H9 (cell line): ENCODE measurements at regions not wholly inside any gene's neighbourhood (a gene's known extent, or its start where the extent isn't known, plus 50 kb on each side); places are given as distances from the start of the nearest gene placed in this dataset.

ENCODE experiments used
- DNase-seq: peaks from one replicate; pipeline ENCODE4 v3.0.0-alpha.2; 2017
- H2AFZ ChIP-seq: one replicate; pipeline ENCODE4 v1.6.1; 2013; ENCODE audit warnings: mild to moderate bottlenecking, low read length, control low read depth, moderate library complexity
- H2AK5ac ChIP-seq: 2 replicates; pipeline ENCODE4 v1.6.1; 2013; ENCODE audit warnings: low read length, control low read depth, mixed read lengths; ENCODE audit not compliant: insufficient read length
- H2BK120ac ChIP-seq: one replicate; pipeline ENCODE4 v1.6.1; 2013; ENCODE audit warnings: low read depth, mild to moderate bottlenecking, low read length, control low read depth, inconsistent platforms; ENCODE audit not compliant: poor library complexity, severe bottlenecking
- H2BK12ac ChIP-seq: 2 replicates; pipeline ENCODE4 v1.6.1; 2013; ENCODE audit warnings: low read length, control low read depth, mixed read lengths, low read depth; ENCODE audit not compliant: insufficient read length
- H2BK15ac ChIP-seq: 2 replicates; pipeline ENCODE4 v1.6.1; 2013; ENCODE audit warnings: low read depth, low read length, control low read depth
- H2BK20ac ChIP-seq: one replicate; pipeline ENCODE4 v1.6.1; 2013; ENCODE audit warnings: low read depth, mild to moderate bottlenecking, low read length, control low read depth, inconsistent platforms; ENCODE audit not compliant: poor library complexity, severe bottlenecking
- H2BK5ac ChIP-seq: 2 replicates; pipeline ENCODE4 v1.6.1; 2013; ENCODE audit warnings: low read length, control low read depth, mixed read lengths; ENCODE audit not compliant: insufficient read length
- H3K14ac ChIP-seq: 2 replicates; pipeline ENCODE4 v1.6.1; 2013; ENCODE audit warnings: low read length, control low read depth; ENCODE audit not compliant: insufficient read depth
- H3K18ac ChIP-seq: 2 replicates; pipeline ENCODE4 v1.6.1; 2013; ENCODE audit warnings: low read depth, mild to moderate bottlenecking, mixed read lengths, low read length, control low read depth; ENCODE audit not compliant: insufficient read length
- H3K23ac ChIP-seq: 2 replicates; pipeline ENCODE4 v1.6.1; 2013; ENCODE audit warnings: low read length, control low read depth, mixed read lengths, low read depth; ENCODE audit not compliant: insufficient read length
- H3K23me2 ChIP-seq: 2 replicates; pipeline ENCODE4 v1.6.1; 2013; ENCODE audit warnings: low read depth, mild to moderate bottlenecking, mixed read lengths, low read length, control low read depth; ENCODE audit not compliant: insufficient read length, poor library complexity, severe bottlenecking
- H3K27ac ChIP-seq: 2 replicates; pipeline ENCODE4 v1.5.1; 2013; ENCODE audit warnings: low read length, control low read depth, mixed read lengths, low read depth; ENCODE audit not compliant: insufficient read length
- H3K27me3 ChIP-seq: 2 replicates; pipeline ENCODE4 v1.6.1; 2013; ENCODE audit warnings: low read length, control low read depth, inconsistent platforms; ENCODE audit not compliant: insufficient read depth
- H3K4ac ChIP-seq: 2 replicates; pipeline ENCODE4 v1.6.1; 2013; ENCODE audit warnings: low read depth, mild to moderate bottlenecking, control low read depth, inconsistent platforms, low read length, moderate library complexity
- H3K4me1 ChIP-seq: 2 replicates; pipeline ENCODE4 v1.6.1; 2013; ENCODE audit warnings: low read length, control low read depth, inconsistent platforms; ENCODE audit not compliant: insufficient read depth
- H3K4me2 ChIP-seq: 2 replicates; pipeline ENCODE4 v1.6.1; 2013; ENCODE audit warnings: low read length, control low read depth, mixed read lengths; ENCODE audit not compliant: insufficient read length, insufficient read depth
- H3K56ac ChIP-seq: 2 replicates; pipeline ENCODE4 v1.6.1; 2013; ENCODE audit warnings: low read depth, mild to moderate bottlenecking, mixed read lengths, low read length, control low read depth; ENCODE audit not compliant: insufficient read length
- H3K79me1 ChIP-seq: 2 replicates; pipeline ENCODE4 v1.6.1; 2013; ENCODE audit warnings: low read depth, mild to moderate bottlenecking, moderate library complexity, low read length, control low read depth, inconsistent platforms; ENCODE audit not compliant: insufficient read depth, poor library complexity, severe bottlenecking
- H3K79me2 ChIP-seq: 2 replicates; pipeline ENCODE4 v1.6.1; 2013; ENCODE audit warnings: low read length, control low read depth, inconsistent platforms; ENCODE audit not compliant: insufficient read depth
- H3K9ac ChIP-seq: 2 replicates; pipeline ENCODE4 v1.6.1; 2013; ENCODE audit warnings: low read length, control low read depth, mixed read lengths; ENCODE audit not compliant: insufficient read length; ENCODE audit errors: extremely low read depth
- H3K9me3 ChIP-seq: one replicate; pipeline ENCODE4 v1.6.1; 2013; ENCODE audit warnings: low read depth, low read length, inconsistent platforms; ENCODE audit not compliant: control insufficient read depth
- H3T11ph ChIP-seq: one replicate; pipeline ENCODE4 v1.6.1; 2013; ENCODE audit warnings: mild to moderate bottlenecking, low read length, control low read depth, inconsistent platforms
- H4K20me1 ChIP-seq: one replicate; pipeline ENCODE4 v1.6.1; 2013; ENCODE audit not compliant: control insufficient read depth, insufficient read length, insufficient read depth
- H4K5ac ChIP-seq: 2 replicates; pipeline ENCODE4 v1.6.1; 2013; ENCODE audit warnings: low read depth, mild to moderate bottlenecking, mixed read lengths, low read length, control low read depth; ENCODE audit not compliant: insufficient read length
- H4K8ac ChIP-seq: replicated peaks from 2 replicates; pipeline ENCODE4 v1.6.1; 2013; ENCODE audit warnings: low read length, control low read depth, mixed read lengths, low read depth; ENCODE audit not compliant: insufficient read length
- H4K91ac ChIP-seq: 2 replicates; pipeline ENCODE4 v1.6.1; 2013; ENCODE audit warnings: low read depth, mild to moderate bottlenecking, moderate library complexity, mixed read lengths, low read length, control low read depth; ENCODE audit not compliant: insufficient read length
- H3K27ac Mint-ChIP-seq, 3 experiments: 2 replicates in 2 of 3; 3 replicates in 1 of 3; pipeline ENCODE4 v1.8.0; 2020 to 2021; ENCODE audit warnings: mixed read lengths in 3 of 3, mild to moderate bottlenecking in 1 of 3, moderate library complexity in 1 of 3
- H3K27me3 Mint-ChIP-seq: 2 replicates; pipeline ENCODE4 v1.8.0; 2021; ENCODE audit warnings: low read depth, mild to moderate bottlenecking, moderate library complexity, mixed read lengths
- H3K36me3 Mint-ChIP-seq, 3 experiments: 2 replicates in 2 of 3; 3 replicates in 1 of 3; pipeline ENCODE4 v1.8.0; 2020 to 2021; ENCODE audit warnings: low read depth in 3 of 3, mixed read lengths in 3 of 3; ENCODE audit not compliant: insufficient read depth in 1 of 3
- H3K4me1 Mint-ChIP-seq, 2 experiments: 2 replicates each; pipeline ENCODE4 v1.8.0; 2020; ENCODE audit warnings: mixed read lengths in 2 of 2
- H3K4me3 Mint-ChIP-seq, 2 experiments: 2 replicates in 1 of 2; 3 replicates in 1 of 2; pipeline ENCODE4 v1.8.0; 2020 to 2021; ENCODE audit warnings: mild to moderate bottlenecking in 2 of 2, mixed read lengths in 2 of 2, moderate library complexity in 1 of 2
- H3K9me3 Mint-ChIP-seq, 2 experiments: 2 replicates in 1 of 2; 3 replicates in 1 of 2; pipeline ENCODE4 v1.8.0; 2020; ENCODE audit warnings: mild to moderate bottlenecking in 2 of 2, mixed read lengths in 2 of 2, moderate library complexity in 1 of 2
- CTCF ChIP-seq: fragments of 200-600 bp; sonication (generic); conservative IDR thresholded peaks from 3 replicates; pipeline ENCODE4 v1.8.0; 2021; ENCODE audit warnings: antibody characterized with exemption, mild to moderate bottlenecking
- WGBS: extraction: QIAGEN DNeasy Blood & Tissue Kit; methylation state at CpG from one replicate; pipeline ENCODE4 v1.1.7; 2013; ENCODE audit warnings: missing lambda C conversion rate, low lambda C conversion rate, mixed read lengths; ENCODE audit not compliant: insufficient read length; ENCODE audit errors: extremely low coverage; 5-methylcytosine and 5-hydroxymethylcytosine counted together

- no peak overlapping the region for H4K8ac ChIP-seq
- H2BK15ac ChIP-seq, result no peak overlapping the region
- no peak for DNase-seq
- no peaks in the 10 kb centered on the region for H3K23me2 ChIP-seq
- H3K79me2 ChIP-seq, result no peaks in the 10 kb centered on the region
- H3T11ph ChIP-seq, result no peak overlapping the region
- TF ChIP-seq CTCF, result no peak
- H3K27me3 ChIP-seq, result no peaks in the 10 kb centered on the region
- Mint-ChIP-seq H3K36me3 (no peaks in the 10 kb centered on the region; a peak in 2 of 7 replicates), H3K4me1 (peaks cover 0 to 4% of the 10 kb centered on the region in 2 experiments; a peak in 1 of 4 replicates), H3K9me3 (no peaks in the 10 kb centered on the region; a peak in 2 of 5 replicates), H3K4me3 (no peak overlapping the region), H3K27ac (no peak overlapping the region), H3K27me3 (peaks cover 2% of the 10 kb centered on the region; the same call in 1 of the 2 replicates)
- H3K9ac ChIP-seq, result no peak overlapping the region
- H4K20me1 ChIP-seq, result no peaks in the 10 kb centered on the region
- H4K91ac ChIP-seq, result no peak overlapping the region
- no peak overlapping the region for H3K4ac ChIP-seq
- H3K79me1 ChIP-seq, result no peaks in the 10 kb centered on the region
- no peak overlapping the region for H2BK12ac ChIP-seq
- no peak overlapping the region for H3K4me2 ChIP-seq
- no peak overlapping the region for H2AFZ ChIP-seq
- H4K5ac ChIP-seq, result no peak overlapping the region
- no peak overlapping the region for H2BK120ac ChIP-seq
- no peaks in the 10 kb centered on the region for H3K9me3 ChIP-seq
- no peak overlapping the region for H3K56ac ChIP-seq
- WGBS, result no CpG with 5 or more reads among the region's 5 CpGs
- no peak overlapping the region for H2BK20ac ChIP-seq
- no peak overlapping the region for H2BK5ac ChIP-seq
- no peak overlapping the region for H3K18ac ChIP-seq
- H2AK5ac ChIP-seq, result no peak overlapping the region
- H3K4me1 ChIP-seq, result no peaks in the 10 kb centered on the region
- no peak overlapping the region for H3K14ac ChIP-seq
- H3K23ac ChIP-seq, result no peak overlapping the region
- H3K27ac ChIP-seq, result no peak overlapping the region
Observed at GRCh38 chr7:68364886-68365625, 1233.2 kb upstream of the AUTS2 start.
